SK-N-SH treated with all-trans-retinoic acid at 6 μM for 48 hours (cell line): ENCODE measurements at regions not wholly inside any gene's neighbourhood (a gene's known extent, or its start where the extent isn't known, plus 50 kb on each side); places are given as distances from the start of the nearest gene placed in this dataset.

ENCODE experiments used
- ATAC-seq: fragments of 200-7000 bp; cut with Tn5 transposase; 3 replicates; pipeline ENCODE4 v1.9.1; 2020; ENCODE audit warnings: mild to moderate bottlenecking, moderate library complexity
- ARNTL ChIP-seq: fragments of 450-650 bp; formaldehyde crosslinking; IDR thresholded peaks from 2 replicates; pipeline ENCODE4 v1.5.0; 2020; ENCODE audit warnings: low read depth, mild to moderate bottlenecking, moderate library complexity, borderline replicate concordance
- BACH2 ChIP-seq: fragments of 250-450 bp; sonication (Bioruptor Pico); IDR thresholded peaks from 2 replicates; pipeline ENCODE4 v1.9.0; 2021; ENCODE audit warnings: mild to moderate bottlenecking, borderline replicate concordance
- CSDC2 ChIP-seq: fragments of 250-450 bp; sonication (Bioruptor Pico); IDR thresholded peaks from 2 replicates; pipeline ENCODE4 v1.5.0; 2020; ENCODE audit warnings: mild to moderate bottlenecking, moderate library complexity
- ESRRG ChIP-seq: fragments of 250-450 bp; sonication (Bioruptor Pico); IDR thresholded peaks from 2 replicates; pipeline ENCODE4 v1.6.1; 2021; ENCODE audit warnings: mild to moderate bottlenecking
- GLIS3 ChIP-seq: fragments of 250-450 bp; sonication (Bioruptor Pico); IDR thresholded peaks from 2 replicates; pipeline ENCODE4 v1.5.0; 2020; ENCODE audit warnings: mild to moderate bottlenecking, moderate library complexity
- ISL1 ChIP-seq: fragments of 250-450 bp; sonication (Bioruptor Pico); IDR thresholded peaks from 2 replicates; pipeline ENCODE4 v2.1.2; 2022; ENCODE audit warnings: mild to moderate bottlenecking, moderate library complexity
- OSR1 ChIP-seq: fragments of 250-450 bp; sonication (Bioruptor Pico); IDR thresholded peaks from 2 replicates; pipeline ENCODE4 v1.8.0; 2022; ENCODE audit warnings: moderate library complexity, mild to moderate bottlenecking, inconsistent platforms
- PPARA ChIP-seq: fragments of 250-450 bp; sonication (Bioruptor Pico); IDR thresholded peaks from 2 replicates; pipeline ENCODE4 v1.5.0; 2020; ENCODE audit warnings: mild to moderate bottlenecking, borderline replicate concordance
- RARB ChIP-seq: fragments of 250-450 bp; sonication (Bioruptor Pico); IDR thresholded peaks from 2 replicates; pipeline ENCODE4 v1.8.0; 2021; ENCODE audit warnings: mild to moderate bottlenecking, moderate library complexity
- SNAI2 ChIP-seq: fragments of 250-450 bp; sonication (Bioruptor Pico); IDR thresholded peaks from 2 replicates; pipeline ENCODE4 v1.5.0; 2020; ENCODE audit warnings: mild to moderate bottlenecking, moderate library complexity
- ZFP30 ChIP-seq: fragments of 450-650 bp; formaldehyde crosslinking; IDR thresholded peaks from 2 replicates; pipeline ENCODE4 v1.5.0; 2022; ENCODE audit warnings: mild to moderate bottlenecking, moderate library complexity
- ZNF565 ChIP-seq: fragments of 450-650 bp; formaldehyde crosslinking; conservative IDR thresholded peaks from 2 replicates; pipeline ENCODE4 v1.5.0; 2020; ENCODE audit warnings: low read depth, mild to moderate bottlenecking, moderate library complexity
- ZNF8 ChIP-seq: fragments of 450-650 bp; formaldehyde crosslinking; IDR thresholded peaks from 2 replicates; pipeline ENCODE4 v1.5.0; 2020; ENCODE audit warnings: mild to moderate bottlenecking, moderate library complexity
- TF ChIP-seq, protein P1 (sequence below): fragments of 250-450 bp; sonication (Bioruptor Pico); IDR thresholded peaks from 2 replicates; pipeline ENCODE4 v1.5.0; 2020; ENCODE audit warnings: mild to moderate bottlenecking, moderate library complexity
- TF ChIP-seq, protein P2 (sequence below): fragments of 250-450 bp; sonication (Bioruptor Pico); IDR thresholded peaks from 2 replicates; pipeline ENCODE4 v1.5.1; 2020; ENCODE audit warnings: low read depth, mild to moderate bottlenecking, moderate library complexity
- TF ChIP-seq, protein P3 (sequence below): fragments of 250-450 bp; sonication (Bioruptor Pico); IDR thresholded peaks from 2 replicates; pipeline ENCODE4 v1.8.0; 2020; ENCODE audit warnings: mild to moderate bottlenecking, moderate library complexity, borderline replicate concordance
- TF ChIP-seq, protein P4 (sequence below): fragments of 250-450 bp; sonication (Bioruptor Pico); IDR thresholded peaks from 2 replicates; pipeline ENCODE4 v1.8.0; 2021; ENCODE audit warnings: low read depth, mild to moderate bottlenecking, moderate library complexity, borderline replicate concordance
- TF ChIP-seq, protein P5 (sequence below): fragments of 250-450 bp; sonication (Bioruptor Pico); IDR thresholded peaks from 2 replicates; pipeline ENCODE4 v1.5.1; 2021; ENCODE audit warnings: mild to moderate bottlenecking, moderate library complexity

DNA sequence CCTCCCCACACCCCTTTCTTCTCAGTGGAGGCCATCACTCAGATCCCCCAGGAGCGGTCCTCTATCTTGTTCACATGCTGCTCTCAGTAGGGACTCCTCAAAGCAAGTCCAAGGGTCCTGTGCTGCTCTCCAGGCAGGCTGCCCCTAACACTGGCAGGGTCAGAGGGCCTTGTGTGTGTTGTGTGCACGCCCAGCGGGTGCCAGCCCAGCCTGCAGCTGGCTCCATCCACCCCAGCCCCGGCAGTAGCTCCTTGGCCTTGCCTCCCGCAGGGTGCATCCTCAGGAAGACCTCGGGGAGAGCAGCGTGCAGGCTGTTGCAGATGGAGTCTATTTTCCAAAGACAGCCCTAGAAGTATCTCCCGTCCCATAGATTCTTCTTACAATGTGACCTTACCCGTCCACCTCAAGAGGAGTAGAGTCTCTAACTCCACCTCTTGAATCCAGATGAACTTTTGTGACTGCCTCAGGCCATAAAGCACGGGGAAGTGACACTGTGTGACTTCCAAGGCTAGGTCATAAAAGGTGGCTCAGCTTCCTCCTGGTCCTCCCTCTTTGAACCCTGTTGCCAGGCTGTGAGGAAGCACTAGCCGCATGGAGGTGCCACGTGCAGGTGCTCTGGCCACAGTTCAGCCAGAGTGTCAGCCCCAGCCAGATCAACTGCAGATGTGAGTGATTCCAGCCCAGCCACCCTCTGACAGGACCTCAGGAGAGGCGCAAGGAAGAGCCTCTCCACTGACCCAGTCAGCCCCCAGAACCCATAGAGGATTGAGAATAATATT lies 531.6 kb downstream of the SHQ1 start (continued):
- TF ChIP-seq, protein P1, sequence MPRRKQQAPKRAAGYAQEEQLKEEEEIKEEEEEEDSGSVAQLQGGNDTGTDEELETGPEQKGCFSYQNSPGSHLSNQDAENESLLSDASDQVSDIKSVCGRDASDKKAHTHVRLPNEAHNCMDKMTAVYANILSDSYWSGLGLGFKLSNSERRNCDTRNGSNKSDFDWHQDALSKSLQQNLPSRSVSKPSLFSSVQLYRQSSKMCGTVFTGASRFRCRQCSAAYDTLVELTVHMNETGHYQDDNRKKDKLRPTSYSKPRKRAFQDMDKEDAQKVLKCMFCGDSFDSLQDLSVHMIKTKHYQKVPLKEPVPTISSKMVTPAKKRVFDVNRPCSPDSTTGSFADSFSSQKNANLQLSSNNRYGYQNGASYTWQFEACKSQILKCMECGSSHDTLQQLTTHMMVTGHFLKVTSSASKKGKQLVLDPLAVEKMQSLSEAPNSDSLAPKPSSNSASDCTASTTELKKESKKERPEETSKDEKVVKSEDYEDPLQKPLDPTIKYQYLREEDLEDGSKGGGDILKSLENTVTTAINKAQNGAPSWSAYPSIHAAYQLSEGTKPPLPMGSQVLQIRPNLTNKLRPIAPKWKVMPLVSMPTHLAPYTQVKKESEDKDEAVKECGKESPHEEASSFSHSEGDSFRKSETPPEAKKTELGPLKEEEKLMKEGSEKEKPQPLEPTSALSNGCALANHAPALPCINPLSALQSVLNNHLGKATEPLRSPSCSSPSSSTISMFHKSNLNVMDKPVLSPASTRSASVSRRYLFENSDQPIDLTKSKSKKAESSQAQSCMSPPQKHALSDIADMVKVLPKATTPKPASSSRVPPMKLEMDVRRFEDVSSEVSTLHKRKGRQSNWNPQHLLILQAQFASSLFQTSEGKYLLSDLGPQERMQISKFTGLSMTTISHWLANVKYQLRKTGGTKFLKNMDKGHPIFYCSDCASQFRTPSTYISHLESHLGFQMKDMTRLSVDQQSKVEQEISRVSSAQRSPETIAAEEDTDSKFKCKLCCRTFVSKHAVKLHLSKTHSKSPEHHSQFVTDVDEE (CRISPR knock-in tag), result no peak
- TF ChIP-seq, protein P2, sequence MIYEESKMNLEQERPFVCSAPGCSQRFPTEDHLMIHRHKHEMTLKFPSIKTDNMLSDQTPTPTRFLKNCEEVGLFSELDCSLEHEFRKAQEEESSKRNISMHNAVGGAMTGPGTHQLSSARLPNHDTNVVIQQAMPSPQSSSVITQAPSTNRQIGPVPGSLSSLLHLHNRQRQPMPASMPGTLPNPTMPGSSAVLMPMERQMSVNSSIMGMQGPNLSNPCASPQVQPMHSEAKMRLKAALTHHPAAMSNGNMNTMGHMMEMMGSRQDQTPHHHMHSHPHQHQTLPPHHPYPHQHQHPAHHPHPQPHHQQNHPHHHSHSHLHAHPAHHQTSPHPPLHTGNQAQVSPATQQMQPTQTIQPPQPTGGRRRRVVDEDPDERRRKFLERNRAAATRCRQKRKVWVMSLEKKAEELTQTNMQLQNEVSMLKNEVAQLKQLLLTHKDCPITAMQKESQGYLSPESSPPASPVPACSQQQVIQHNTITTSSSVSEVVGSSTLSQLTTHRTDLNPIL (CRISPR knock-in tag), result no peak
- no peak for TF ChIP-seq ARNTL
- no peak for TF ChIP-seq ESRRG (CRISPR knock-in tag)
- TF ChIP-seq, protein P3, sequence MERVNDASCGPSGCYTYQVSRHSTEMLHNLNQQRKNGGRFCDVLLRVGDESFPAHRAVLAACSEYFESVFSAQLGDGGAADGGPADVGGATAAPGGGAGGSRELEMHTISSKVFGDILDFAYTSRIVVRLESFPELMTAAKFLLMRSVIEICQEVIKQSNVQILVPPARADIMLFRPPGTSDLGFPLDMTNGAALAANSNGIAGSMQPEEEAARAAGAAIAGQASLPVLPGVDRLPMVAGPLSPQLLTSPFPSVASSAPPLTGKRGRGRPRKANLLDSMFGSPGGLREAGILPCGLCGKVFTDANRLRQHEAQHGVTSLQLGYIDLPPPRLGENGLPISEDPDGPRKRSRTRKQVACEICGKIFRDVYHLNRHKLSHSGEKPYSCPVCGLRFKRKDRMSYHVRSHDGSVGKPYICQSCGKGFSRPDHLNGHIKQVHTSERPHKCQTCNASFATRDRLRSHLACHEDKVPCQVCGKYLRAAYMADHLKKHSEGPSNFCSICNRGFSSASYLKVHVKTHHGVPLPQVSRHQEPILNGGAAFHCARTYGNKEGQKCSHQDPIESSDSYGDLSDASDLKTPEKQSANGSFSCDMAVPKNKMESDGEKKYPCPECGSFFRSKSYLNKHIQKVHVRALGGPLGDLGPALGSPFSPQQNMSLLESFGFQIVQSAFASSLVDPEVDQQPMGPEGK (CRISPR knock-in tag), result no peak
- no peak for TF ChIP-seq ZNF565

DNA sequence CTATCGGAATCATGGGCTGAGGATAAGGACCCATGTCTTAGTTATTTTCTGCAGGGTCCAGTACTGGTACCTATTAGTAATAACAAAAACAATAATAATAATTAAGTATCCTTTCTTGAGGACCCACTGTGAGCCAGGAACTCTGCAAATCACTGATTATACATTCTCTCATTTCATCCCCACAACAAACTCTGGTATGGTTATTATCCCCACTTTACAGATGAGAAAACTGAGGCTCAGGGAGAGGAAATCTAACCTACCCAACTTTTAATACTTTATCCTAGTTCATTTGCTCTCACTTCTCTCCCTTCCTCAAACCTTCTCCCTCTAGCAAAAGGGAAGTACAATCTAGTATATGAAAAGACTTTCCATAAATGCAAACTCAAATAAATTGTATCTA lies 528.4 kb upstream of the PROK2 start:
- TF ChIP-seq ZFP30 (no peak), OSR1 (CRISPR knock-in tag) (no peak)
- ATAC-seq, result no peak

DNA sequence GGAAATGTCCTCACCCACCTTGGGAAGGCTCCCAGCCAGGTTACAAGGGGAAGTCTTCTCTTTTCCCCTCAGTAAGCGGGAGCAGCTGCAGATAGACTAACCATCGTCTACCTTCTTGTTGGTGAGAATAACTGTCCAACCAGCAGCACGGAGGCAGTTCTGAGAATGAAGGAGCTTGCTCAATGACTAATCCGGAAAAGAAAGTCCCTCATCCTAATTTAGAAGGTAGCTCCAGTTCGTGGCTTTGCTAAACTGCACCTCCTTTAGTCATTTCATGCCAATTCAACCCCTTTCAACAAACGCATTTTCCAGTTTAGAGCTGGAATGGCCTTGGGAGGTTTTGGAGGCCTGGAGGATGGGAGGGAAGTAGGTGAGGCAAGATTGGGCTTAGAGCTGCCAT lies 527.4 kb upstream of the PROK2 start:
- ATAC-seq, result no peak
- TF ChIP-seq CSDC2 (CRISPR knock-in tag) (no peak), PPARA (CRISPR knock-in tag) (no peak), ARNTL (no peak), ZNF8 (CRISPR knock-in tag) (no peak), RARB (CRISPR knock-in tag) (no peak), ISL1 (CRISPR knock-in tag) (no peak), ZNF565 (no peak), GLIS3 (CRISPR knock-in tag) (no peak), BACH2 (CRISPR knock-in tag) (no peak), SNAI2 (no peak)
- TF ChIP-seq, protein P4, sequence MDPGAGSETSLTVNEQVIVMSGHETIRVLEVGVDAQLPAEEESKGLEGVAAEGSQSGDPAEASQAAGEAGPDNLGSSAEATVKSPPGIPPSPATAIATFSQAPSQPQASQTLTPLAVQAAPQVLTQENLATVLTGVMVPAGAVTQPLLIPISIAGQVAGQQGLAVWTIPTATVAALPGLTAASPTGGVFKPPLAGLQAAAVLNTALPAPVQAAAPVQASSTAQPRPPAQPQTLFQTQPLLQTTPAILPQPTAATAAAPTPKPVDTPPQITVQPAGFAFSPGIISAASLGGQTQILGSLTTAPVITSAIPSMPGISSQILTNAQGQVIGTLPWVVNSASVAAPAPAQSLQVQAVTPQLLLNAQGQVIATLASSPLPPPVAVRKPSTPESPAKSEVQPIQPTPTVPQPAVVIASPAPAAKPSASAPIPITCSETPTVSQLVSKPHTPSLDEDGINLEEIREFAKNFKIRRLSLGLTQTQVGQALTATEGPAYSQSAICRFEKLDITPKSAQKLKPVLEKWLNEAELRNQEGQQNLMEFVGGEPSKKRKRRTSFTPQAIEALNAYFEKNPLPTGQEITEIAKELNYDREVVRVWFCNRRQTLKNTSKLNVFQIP, result no peak
- TF ChIP-seq, protein P2 (CRISPR knock-in tag), result no peak
- TF ChIP-seq, protein P5, sequence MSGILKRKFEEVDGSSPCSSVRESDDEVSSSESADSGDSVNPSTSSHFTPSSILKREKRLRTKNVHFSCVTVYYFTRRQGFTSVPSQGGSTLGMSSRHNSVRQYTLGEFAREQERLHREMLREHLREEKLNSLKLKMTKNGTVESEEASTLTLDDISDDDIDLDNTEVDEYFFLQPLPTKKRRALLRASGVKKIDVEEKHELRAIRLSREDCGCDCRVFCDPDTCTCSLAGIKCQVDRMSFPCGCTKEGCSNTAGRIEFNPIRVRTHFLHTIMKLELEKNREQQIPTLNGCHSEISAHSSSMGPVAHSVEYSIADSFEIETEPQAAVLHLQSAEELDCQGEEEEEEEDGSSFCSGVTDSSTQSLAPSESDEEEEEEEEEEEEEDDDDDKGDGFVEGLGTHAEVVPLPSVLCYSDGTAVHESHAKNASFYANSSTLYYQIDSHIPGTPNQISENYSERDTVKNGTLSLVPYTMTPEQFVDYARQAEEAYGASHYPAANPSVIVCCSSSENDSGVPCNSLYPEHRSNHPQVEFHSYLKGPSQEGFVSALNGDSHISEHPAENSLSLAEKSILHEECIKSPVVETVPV (CRISPR knock-in tag), result no peak
- TF ChIP-seq, protein P1 (CRISPR knock-in tag), result no peak
